ENCODE measurements at regions not wholly inside any gene's neighbourhood (a gene's known extent, or its start where the extent isn't known, plus 50 kb on each side); places are given as distances from the start of the nearest gene placed in this dataset.

DNA sequence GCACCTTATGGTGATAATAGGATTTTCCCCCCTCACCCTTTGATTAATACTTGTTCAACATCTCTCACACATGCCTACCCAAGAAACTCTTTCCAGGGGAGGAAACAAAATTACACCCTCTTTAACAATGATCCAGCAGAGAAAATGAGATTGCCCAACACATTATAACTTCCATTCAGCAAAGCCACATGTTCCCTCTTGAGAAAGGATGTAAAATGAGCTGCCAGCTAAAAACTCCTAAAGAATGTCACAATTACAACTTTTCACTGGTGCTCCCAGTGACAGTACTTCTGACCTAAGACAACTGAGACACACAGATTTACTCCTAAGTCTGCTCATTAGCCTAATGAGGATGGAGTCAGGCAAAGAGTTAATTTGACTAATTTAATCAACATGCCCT, 621.4 kb downstream of the DIAPH3 start:
- no peaks in the 10 kb centered on the region for H3K9me3 ChIP-seq
- TF ChIP-seq, protein P1, sequence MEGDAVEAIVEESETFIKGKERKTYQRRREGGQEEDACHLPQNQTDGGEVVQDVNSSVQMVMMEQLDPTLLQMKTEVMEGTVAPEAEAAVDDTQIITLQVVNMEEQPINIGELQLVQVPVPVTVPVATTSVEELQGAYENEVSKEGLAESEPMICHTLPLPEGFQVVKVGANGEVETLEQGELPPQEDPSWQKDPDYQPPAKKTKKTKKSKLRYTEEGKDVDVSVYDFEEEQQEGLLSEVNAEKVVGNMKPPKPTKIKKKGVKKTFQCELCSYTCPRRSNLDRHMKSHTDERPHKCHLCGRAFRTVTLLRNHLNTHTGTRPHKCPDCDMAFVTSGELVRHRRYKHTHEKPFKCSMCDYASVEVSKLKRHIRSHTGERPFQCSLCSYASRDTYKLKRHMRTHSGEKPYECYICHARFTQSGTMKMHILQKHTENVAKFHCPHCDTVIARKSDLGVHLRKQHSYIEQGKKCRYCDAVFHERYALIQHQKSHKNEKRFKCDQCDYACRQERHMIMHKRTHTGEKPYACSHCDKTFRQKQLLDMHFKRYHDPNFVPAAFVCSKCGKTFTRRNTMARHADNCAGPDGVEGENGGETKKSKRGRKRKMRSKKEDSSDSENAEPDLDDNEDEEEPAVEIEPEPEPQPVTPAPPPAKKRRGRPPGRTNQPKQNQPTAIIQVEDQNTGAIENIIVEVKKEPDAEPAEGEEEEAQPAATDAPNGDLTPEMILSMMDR (IDR thresholded peaks at IDR 0.05): no peak
- TF ChIP-seq EP300 (IDR thresholded peaks at IDR 0.05) (no peak), POLR2AphosphoS5 (IDR thresholded peaks at IDR 0.05) (no peak), POLR2A (IDR thresholded peaks at IDR 0.05; ENCODE audit: low read depth) (no peak)
- DNase-seq (ENCODE audit: extremely low spot score): no peak

GRCh38 chr13:59543418-59543817, 620.3 kb downstream of the DIAPH3 start:
- TF ChIP-seq EP300 (IDR thresholded peaks at IDR 0.05): no peak
- Histone ChIP-seq H3K36me3 (no peaks in the 10 kb centered on the region), H3K27me3 (no peaks in the 10 kb centered on the region), H3K4me3 (no peak overlapping the region), H3K4me1 (no peaks in the 10 kb centered on the region), H3K9me3 (no peaks in the 10 kb centered on the region), H3K27ac (replicated peaks in 1 of 4) (no peak overlapping the region)
- intact Hi-C loops (cut with DNase I): no loop called here
- WGBS: 96% methylated on average over 1 of the region's 1 CpG
- no peak for DNase-seq (ENCODE audit: extremely low spot score)

More for the DNA sequence above, 621.4 kb downstream of the DIAPH3 start:
- Histone ChIP-seq H3K4me1 (no peaks in the 10 kb centered on the region), H3K27ac (replicated peaks in 1 of 4) (no peak overlapping the region), H3K27me3 (no peaks in the 10 kb centered on the region), H3K36me3 (no peaks in the 10 kb centered on the region), H3K4me3 (no peak overlapping the region)
- intact Hi-C loops (cut with DNase I): no loop called here

DNA sequence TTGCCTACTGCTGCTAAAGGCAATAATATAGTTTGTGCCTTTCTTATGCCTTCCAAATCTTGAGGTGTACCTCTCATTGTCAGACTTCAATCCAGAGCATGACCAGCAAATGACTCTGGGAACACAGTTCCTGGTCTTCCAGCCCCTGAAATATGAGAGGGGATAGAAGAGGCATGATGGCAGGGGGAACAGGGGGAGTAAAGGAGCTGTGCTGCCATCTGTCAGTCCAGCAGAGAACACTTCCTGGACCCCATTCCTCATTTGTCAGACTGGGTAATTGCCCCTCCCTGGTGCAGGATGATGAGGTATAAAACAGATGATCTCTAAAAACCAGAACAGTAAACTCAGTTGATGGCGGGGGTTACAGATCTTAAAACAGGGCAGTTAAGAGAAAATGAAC, 618.7 kb downstream of the DIAPH3 start:
- TF ChIP-seq EP300 (IDR thresholded peaks at IDR 0.05): no peak
- DNase-seq (ENCODE audit: extremely low spot score): no peak
- H3K4me3 ChIP-seq: no peak overlapping the region
- 94% methylated on average over 1 of the region's 1 CpG for WGBS
- peaks cover 0 to 5% (median 0%) of the 10 kb centered on the region in 4 donors for H3K9me3 ChIP-seq
- intact Hi-C loops (cut with DNase I): no loop called here
- H3K4me1 ChIP-seq: no peaks in the 10 kb centered on the region
- no peaks in the 10 kb centered on the region for H3K36me3 ChIP-seq
- H3K27me3 ChIP-seq: no peaks in the 10 kb centered on the region
- no peak overlapping the region for H3K27ac ChIP-seq (replicated peaks in 1 of 4)

- H3K4me3 ChIP-seq: no peak overlapping the region
- H3K27me3 ChIP-seq: no peaks in the 10 kb centered on the region
- DNase-seq (ENCODE audit: extremely low spot score): no peak
- WGBS: 81% methylated on average over 1 of the region's 1 CpG
- no peaks in the 10 kb centered on the region for H3K4me1 ChIP-seq
- no peaks in the 10 kb centered on the region for H3K36me3 ChIP-seq
- peaks cover 0 to 16% (median 0%) of the 10 kb centered on the region in 4 donors for H3K9me3 ChIP-seq
- TF ChIP-seq, protein P1 (IDR thresholded peaks at IDR 0.05): no peak
- TF ChIP-seq POLR2AphosphoS5 (IDR thresholded peaks at IDR 0.05): no peak
- intact Hi-C loops (cut with DNase I): no loop called here
- H3K27ac ChIP-seq (replicated peaks in 1 of 4): no peak overlapping the region
These were observed 617.5 kb downstream of the DIAPH3 start for GRCh38 chr13:59546178-59546577.

- DNase-seq (ENCODE audit: extremely low spot score): no peak
- TF ChIP-seq EP300 (IDR thresholded peaks at IDR 0.05): no peak
- TF ChIP-seq, protein P1 (IDR thresholded peaks at IDR 0.05): no peak
- TF ChIP-seq POLR2AphosphoS5 (IDR thresholded peaks at IDR 0.05): no peak
- TF ChIP-seq POLR2A (IDR thresholded peaks at IDR 0.05; ENCODE audit: low read depth): no peak
- no peak overlapping the region for H3K4me3 ChIP-seq
- H3K36me3 ChIP-seq: no peaks in the 10 kb centered on the region
- H3K9me3 ChIP-seq: peaks cover 0 to 16% (median 0%) of the 10 kb centered on the region in 4 donors
- intact Hi-C loops (cut with DNase I): no loop called here
- no peak overlapping the region for H3K27ac ChIP-seq (replicated peaks in 1 of 4)
- H3K4me1 ChIP-seq: no peaks in the 10 kb centered on the region
- H3K27me3 ChIP-seq: no peaks in the 10 kb centered on the region
- no CpG with 5 or more reads among the region's 1 CpG for WGBS
These were observed 615.8 kb downstream of the DIAPH3 start for GRCh38 chr13:59547950-59548349.

DNA sequence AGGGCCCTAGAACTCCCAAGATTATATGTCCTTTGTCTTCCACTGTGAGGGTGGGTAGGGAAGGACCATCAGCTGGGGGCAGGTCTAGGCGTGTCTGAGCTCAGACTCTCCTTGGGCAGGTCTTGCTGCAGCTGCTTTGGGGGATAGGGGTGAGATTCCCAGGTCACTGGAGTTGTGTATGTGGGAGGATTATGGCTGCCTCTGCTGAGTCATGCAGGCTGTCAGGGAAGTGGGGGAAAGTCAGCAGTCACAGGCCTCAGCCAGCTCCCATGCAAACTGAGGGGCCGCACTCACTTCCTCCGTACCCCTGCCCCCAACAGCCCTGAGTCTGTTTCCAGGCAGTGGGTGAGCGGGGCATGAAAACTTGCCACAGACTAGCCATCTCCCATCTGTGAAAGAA, 600.8 kb downstream of the DIAPH3 start:
- H3K36me3 ChIP-seq: no peaks in the 10 kb centered on the region
- TF ChIP-seq POLR2AphosphoS5 (IDR thresholded peaks at IDR 0.05) (no peak), EP300 (IDR thresholded peaks at IDR 0.05) (no peak), POLR2A (IDR thresholded peaks at IDR 0.05; ENCODE audit: low read depth) (no peak)
- TF ChIP-seq, protein P1 (IDR thresholded peaks at IDR 0.05): no peak
- no peak for DNase-seq (ENCODE audit: extremely low spot score)
- no peak overlapping the region for H3K4me3 ChIP-seq
- peaks cover 0 to 18% (median 5%) of the 10 kb centered on the region in 4 donors for H3K9me3 ChIP-seq
- H3K27me3 ChIP-seq: no peaks in the 10 kb centered on the region
- peaks cover 0 to 14% (median 10%) of the 10 kb centered on the region in 4 donors for H3K4me1 ChIP-seq
- no peak overlapping the region for H3K27ac ChIP-seq (replicated peaks in 1 of 4)
- intact Hi-C loops (cut with DNase I): no loop called here
- WGBS: 100% methylated on average over 4 of the region's 4 CpGs
